CMK (cell line): ENCODE measurements at regions not wholly inside any gene's neighbourhood (a gene's known extent, or its start where the extent isn't known, plus 50 kb on each side); places are given as distances from the start of the nearest gene placed in this dataset.
"Not testable (repeated sequence)": the region's sequence is repeated elsewhere in the genome, so short reads cannot be mapped to it uniquely, and the experiment has no call there.

Experiments used
- DNase-seq: peaks from one replicate; pipeline ENCODE4 v3.0.0-alpha.2; 2010; ENCODE audit warnings: low read depth

- no peak for DNase-seq
Measured at GRCh38 chr6:156688620-156688971, 88.6 kb upstream of the ARID1B start.

- peak; percentile 32 for DNase-seq
Measured at GRCh38 chr6:156687789-156688619, 89.2 kb upstream of the ARID1B start.

DNA sequence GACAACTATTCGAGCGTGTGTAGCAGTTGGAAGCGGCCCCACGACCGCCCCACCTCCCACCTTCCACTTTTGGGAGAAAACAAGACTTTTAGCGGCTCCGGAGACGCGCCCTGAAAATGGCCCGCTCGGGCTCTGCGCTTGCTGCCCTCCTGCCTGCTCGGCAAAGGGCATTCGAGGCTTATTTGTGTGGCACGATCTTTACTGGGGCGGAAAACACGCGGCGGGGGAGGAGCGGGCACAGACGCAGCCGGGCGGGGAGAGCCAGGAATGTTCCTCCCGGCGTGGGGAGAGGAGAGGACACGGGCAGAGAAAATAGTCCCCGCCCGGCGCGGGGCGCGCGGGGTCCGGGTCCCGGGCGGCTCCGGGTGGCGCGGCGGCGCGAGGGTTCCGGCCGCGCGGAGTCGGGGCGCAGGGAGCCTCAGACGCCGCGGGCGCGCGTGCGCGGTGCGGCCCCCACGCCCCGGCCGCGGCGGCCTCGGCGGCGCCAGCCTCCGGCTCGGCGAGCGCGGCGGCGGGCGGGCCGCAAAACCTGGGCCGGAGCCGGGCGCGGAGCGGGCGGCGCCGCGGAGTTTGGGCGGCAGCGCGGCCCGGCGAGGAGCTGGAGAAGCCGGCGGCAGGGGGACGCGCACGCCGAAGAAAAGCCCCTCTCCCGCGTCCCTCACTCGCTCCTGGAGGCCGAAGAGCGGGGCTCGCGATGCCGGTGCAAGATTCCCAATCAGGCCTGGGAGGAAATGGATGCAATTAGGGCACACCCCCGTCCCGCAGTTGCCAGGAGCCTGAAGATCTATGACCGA is 90.0 kb upstream of the ARID1B start:
- peak; percentile 54 for DNase-seq

GRCh38 chr6:156686301-156686994 is 90.7 kb upstream of the ARID1B start:
- no peak for DNase-seq

DNA sequence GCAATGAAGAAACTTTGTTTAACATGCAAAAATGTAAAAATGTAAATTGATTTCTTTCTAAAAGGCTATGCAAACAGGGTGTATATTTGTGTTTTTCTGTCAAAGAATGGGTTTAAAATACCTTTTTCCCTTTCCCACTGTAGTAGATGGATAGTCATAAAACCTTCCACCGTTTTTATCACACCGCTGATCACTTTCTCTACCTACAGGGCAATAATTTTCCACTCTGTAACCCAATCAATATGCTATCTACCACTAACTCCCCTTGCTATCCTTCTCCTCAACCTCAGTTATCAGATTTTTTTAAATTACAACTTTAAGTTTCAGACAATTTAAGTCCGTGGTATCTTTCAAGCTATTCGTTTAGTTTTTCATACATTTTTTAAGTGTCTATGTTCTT is 91.4 kb upstream of the ARID1B start:
- DNase-seq, result no peak

DNA sequence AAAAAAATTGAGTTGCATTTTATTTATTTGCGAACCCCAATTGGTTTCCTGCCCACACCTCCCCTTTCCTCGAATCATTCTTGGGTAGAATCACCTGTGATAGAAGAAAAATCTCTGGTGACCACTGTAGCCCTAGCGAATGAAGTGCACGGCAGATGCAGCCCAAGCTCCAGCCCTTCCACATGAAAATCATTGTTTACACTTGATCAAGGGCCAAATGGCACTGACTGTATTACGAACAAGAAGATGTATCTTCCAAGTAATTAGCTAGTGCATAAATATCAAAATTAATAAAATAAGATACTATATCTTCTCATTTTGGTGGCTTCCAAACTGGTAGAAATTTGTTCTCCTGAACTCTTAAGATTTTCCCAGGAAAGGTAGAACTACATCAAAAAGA is 93.4 kb upstream of the ARID1B start:
- no peak for DNase-seq

GRCh38 chr6:156676721-156677120 is 100.5 kb upstream of the ARID1B start:
- no peak for DNase-seq

GRCh38 chr6:156674197-156674596 is 103.0 kb upstream of the ARID1B start:
- DNase-seq, result no peak

DNA sequence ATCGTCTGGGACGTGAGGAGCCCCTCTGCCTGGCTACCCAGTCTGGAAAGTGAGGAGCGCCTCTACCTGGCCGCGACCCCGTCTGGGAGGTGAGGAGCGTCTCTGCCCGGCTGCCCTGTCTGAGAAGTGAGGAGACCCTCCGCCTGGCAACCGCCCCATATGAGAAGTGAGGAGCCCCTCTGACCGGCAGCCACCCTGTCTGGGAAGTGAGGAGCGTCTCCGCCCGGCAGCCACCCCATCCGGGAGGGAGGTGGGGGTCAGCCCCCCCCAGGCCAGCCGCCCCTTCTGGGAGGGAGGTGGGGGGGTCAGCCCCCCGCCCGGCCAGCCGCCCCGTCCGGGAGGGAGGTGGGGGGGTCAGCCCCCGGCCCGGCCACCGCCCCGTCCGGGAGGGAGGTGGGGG is 107.1 kb upstream of the ARID1B start:
- DNase-seq, result not testable (repeated sequence)

GRCh38 chr6:156662025-156662445 is 115.1 kb upstream of the ARID1B start:
- no peak for DNase-seq

DNA sequence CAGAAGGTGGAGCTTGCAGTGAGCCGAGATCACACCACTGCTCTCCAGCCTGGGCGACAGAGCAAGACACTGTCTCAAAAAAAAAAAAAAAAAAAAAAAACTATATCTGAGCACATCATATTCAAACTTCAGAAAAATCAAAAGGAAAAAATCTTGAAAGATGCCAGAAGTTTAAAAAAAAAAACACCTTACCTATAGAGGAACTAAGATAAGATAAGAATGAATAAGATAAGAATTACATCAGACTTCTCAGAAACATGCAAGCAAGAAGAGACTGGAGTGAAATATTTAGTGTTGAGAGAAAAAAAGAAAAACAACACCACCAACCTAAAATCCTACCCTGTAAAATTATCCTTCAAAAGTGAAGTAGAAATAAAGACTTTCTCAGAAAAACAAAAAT is 116.8 kb upstream of the ARID1B start:
- no peak for DNase-seq

- no peak for DNase-seq
Measured at GRCh38 chr6:156659822-156660198, 117.4 kb upstream of the ARID1B start.

DNA sequence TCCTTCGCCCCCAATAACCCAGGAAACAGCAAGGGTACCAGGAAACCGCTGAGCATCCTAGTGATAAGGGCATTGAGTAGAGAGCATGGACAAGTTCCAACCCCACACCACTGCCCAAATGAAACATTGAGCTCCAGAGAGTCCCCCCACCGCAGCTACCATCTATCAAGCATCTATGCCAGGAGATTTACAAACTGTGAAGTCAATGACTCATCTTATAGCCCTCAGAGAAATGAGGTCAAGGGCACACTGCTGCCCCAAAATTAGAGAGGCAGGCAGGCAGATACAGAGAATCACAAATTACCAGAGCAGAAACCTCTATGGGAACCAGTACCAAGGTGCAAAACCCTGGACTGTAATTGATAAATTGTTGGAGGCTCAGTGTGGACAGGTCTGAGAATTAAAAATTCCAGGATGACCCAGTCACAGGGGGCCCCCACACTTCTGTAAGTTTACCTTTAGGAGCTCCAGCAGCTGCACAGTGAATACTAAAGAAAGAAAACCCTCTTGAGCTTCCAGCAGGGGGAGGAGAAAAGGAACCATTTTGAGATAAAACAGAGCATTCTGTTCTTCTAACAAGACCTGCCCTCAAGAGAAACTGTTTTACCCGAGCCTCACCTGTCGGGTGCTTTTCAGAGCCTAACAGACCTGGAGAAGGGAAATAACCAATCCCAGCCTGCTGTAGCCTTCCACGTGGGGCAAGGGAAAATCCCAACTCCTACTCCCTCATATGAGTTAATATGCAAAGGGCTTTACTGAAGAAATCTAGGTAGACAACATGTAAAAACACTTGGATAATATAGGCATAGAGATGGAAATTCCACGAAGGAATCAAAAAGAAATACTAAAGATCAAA is 118.0 kb upstream of the ARID1B start:
- DNase-seq, result no peak

- no peak for DNase-seq
Measured at GRCh38 chr6:156658186-156658965, 118.8 kb upstream of the ARID1B start.

- no peak for DNase-seq
Measured at GRCh38 chr6:156657296-156657695, 119.9 kb upstream of the ARID1B start.

DNA sequence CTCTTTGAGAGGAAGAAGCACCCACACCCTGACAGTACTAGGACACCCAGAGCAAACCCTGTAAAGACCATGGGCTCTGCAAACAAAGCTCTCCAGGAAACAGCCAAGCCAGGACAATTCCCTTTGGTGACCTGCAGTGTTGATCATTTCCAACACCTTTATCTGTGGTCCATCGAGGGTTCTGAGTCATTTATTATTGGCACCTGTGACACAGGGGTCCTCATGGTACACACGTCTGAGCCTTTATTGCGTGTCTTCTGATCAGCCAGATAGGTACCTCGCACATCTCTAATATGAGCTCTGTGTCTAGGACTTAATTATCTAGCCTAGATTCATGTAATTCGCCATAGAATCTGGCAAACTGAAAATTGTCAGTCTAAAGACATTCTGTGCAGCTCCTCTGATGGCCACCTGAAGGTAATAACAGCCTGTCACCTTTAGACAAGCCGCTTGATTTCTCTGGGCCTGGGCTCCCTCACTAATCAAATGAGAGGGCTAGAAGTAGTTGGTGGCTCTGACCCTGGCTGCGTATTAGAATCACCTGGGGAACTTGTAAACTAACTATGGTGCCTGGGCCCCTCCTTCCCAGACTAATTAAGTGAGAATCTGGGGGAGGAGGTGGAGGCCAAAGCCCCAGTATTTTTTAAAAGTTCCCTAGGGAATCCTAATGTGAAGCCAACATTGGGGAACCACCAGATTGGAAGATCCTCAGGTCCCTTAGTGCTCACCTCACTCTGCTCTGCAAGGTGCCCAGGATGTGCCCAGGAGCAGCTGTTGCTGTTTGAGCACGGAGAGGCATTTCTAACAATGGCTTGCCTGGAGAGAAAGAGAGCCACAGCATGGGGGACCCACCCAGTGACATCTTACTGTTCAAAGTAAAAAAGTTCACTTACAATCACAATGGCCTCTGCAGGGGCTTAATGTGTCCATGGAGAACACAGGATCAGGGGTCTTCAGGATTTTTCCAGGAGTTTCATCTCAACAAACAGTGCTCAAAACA is 122.0 kb upstream of the ARID1B start:
- no peak for DNase-seq

- no peak for DNase-seq
Measured at GRCh38 chr6:156652231-156652750, 124.9 kb upstream of the ARID1B start.

- DNase-seq, result no peak
Measured at GRCh38 chr6:156651486-156651885, 125.7 kb upstream of the ARID1B start.

- DNase-seq, result no peak
Measured at GRCh38 chr6:156650896-156651390, 126.2 kb upstream of the ARID1B start.
